ENCODE measurements at regions not wholly inside any gene's neighbourhood (a gene's known extent, or its start where the extent isn't known, plus 50 kb on each side); places are given as distances from the start of the nearest gene placed in this dataset.

DNA sequence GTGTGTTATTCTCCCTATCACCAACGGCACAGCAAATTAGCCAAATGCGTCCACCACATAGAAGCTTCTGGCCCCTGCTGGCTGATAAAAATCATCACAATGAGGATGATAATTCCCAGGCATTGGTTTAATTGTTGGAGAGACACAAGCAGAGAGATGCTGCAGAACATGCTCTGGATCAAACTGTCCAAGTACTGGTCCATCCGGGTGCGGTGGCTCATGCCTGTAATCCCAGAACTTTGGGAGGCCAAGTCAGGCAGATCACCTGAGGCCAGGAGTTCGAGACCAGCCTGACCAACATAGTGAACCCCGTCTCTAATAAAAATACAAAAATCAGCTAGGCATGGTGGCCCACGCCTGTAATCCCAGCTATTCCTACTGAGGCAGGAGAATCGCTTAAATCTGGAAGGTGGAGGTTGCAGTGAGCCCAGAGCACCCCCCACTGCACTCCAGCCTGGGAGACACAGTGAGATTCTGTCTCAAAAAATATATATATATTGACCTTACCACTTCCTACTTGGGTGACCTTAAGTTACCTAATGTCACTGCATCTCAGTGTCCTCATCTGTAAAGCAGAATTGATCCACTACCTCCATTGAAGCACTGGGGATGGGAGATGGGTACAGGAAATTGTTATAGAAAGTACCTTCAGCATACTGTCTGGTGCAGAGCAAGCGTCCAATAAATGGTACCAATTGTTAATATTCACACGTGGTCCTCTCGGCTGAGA, 83.7 kb upstream of the EGLN3 start (continued):
- TF ChIP-seq, protein P1, sequence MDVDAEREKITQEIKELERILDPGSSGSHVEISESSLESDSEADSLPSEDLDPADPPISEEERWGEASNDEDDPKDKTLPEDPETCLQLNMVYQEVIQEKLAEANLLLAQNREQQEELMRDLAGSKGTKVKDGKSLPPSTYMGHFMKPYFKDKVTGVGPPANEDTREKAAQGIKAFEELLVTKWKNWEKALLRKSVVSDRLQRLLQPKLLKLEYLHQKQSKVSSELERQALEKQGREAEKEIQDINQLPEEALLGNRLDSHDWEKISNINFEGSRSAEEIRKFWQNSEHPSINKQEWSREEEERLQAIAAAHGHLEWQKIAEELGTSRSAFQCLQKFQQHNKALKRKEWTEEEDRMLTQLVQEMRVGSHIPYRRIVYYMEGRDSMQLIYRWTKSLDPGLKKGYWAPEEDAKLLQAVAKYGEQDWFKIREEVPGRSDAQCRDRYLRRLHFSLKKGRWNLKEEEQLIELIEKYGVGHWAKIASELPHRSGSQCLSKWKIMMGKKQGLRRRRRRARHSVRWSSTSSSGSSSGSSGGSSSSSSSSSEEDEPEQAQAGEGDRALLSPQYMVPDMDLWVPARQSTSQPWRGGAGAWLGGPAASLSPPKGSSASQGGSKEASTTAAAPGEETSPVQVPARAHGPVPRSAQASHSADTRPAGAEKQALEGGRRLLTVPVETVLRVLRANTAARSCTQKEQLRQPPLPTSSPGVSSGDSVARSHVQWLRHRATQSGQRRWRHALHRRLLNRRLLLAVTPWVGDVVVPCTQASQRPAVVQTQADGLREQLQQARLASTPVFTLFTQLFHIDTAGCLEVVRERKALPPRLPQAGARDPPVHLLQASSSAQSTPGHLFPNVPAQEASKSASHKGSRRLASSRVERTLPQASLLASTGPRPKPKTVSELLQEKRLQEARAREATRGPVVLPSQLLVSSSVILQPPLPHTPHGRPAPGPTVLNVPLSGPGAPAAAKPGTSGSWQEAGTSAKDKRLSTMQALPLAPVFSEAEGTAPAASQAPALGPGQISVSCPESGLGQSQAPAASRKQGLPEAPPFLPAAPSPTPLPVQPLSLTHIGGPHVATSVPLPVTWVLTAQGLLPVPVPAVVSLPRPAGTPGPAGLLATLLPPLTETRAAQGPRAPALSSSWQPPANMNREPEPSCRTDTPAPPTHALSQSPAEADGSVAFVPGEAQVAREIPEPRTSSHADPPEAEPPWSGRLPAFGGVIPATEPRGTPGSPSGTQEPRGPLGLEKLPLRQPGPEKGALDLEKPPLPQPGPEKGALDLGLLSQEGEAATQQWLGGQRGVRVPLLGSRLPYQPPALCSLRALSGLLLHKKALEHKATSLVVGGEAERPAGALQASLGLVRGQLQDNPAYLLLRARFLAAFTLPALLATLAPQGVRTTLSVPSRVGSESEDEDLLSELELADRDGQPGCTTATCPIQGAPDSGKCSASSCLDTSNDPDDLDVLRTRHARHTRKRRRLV (CRISPR knock-in tag; IDR thresholded peaks at IDR 0.05): peak; percentile 1
- TF ChIP-seq ZNF780A (CRISPR knock-in tag; IDR thresholded peaks at IDR 0.05): peak; percentile 88
- no peak for TF ChIP-seq SATB2 (CRISPR knock-in tag; IDR thresholded peaks at IDR 0.05)
- peak; percentile 74; the same call in 1 of the 2 replicates for TF ChIP-seq THAP7 (CRISPR knock-in tag; IDR thresholded peaks at IDR 0.05)
- TF ChIP-seq ZNF296 (CRISPR knock-in tag; conservative IDR thresholded peaks at IDR 0.05): no peak
- no peak for TF ChIP-seq ZNF552 (CRISPR knock-in tag; IDR thresholded peaks at IDR 0.05; ENCODE audit: borderline replicate concordance)
- peak; percentile 52; the same call in 1 of the 2 replicates for TF ChIP-seq ZNF441 (CRISPR knock-in tag; IDR thresholded peaks at IDR 0.05; ENCODE audit: borderline replicate concordance)
- peak; percentile 46; the same call in 1 of the 2 replicates for TF ChIP-seq ZNF362 (CRISPR knock-in tag; IDR thresholded peaks at IDR 0.05; ENCODE audit: borderline replicate concordance)
- 0 out of 2 replicates have a peak, but pooled peaks have one; percentile 20 for TF ChIP-seq ZNF280D (CRISPR knock-in tag; IDR thresholded peaks at IDR 0.05)
- TF ChIP-seq MIXL1 (CRISPR knock-in tag; IDR thresholded peaks at IDR 0.05): no peak
- 0 out of 2 replicates have a peak, but pooled peaks have one; percentile 9 for TF ChIP-seq ZFP36L1 (CRISPR knock-in tag; IDR thresholded peaks at IDR 0.05)
- TF ChIP-seq ZNF251 (CRISPR knock-in tag; IDR thresholded peaks at IDR 0.05): 0 out of 2 replicates have a peak, but pooled peaks have one; percentile 30
- TF ChIP-seq ZNF782 (CRISPR knock-in tag; IDR thresholded peaks at IDR 0.05; ENCODE audit: borderline replicate concordance): peak; percentile 46; the same call in 1 of the 2 replicates

Measured in HepG2 (cell line).